GM18868 (cell line): ENCODE measurements at regions not wholly inside any gene's neighbourhood (a gene's known extent, or its start where the extent isn't known, plus 50 kb on each side); places are given as distances from the start of the nearest gene placed in this dataset.
"Not testable (repeated sequence)": the region's sequence is repeated elsewhere in the genome, so short reads cannot be mapped to it uniquely, and the experiment has no call there.

Source experiments
- ATAC-seq: cut with Tn5 transposase; IDR thresholded peaks from one replicate; pipeline ENCODE4 v1.9.1; 2021; ENCODE audit warnings: mild to moderate bottlenecking, moderate library complexity; ENCODE audit not compliant: unreplicated experiment

- ATAC-seq, result no peak
Measured at GRCh38 chr5:26563979-26564378, 474.4 kb downstream of the CDH9 start.

DNA sequence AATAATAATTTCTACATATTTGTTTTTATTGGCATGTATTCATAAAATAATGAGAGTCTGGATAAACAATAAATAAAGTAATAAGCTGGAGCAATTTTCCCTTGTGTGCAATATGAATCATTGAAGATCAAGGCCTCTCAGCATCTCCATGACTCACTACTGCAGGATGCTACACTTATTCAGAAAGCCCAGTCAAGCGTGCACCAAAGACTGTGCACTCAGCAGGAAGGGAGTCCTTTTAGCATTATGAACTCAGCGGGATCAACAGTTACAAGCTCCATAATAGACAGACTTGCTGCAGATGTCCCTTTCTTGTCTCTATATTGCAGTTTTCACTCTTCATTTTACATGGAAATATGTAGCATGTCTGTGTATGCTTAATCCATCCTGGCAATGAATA is 485.3 kb downstream of the CDH9 start:
- ATAC-seq, result no peak

DNA sequence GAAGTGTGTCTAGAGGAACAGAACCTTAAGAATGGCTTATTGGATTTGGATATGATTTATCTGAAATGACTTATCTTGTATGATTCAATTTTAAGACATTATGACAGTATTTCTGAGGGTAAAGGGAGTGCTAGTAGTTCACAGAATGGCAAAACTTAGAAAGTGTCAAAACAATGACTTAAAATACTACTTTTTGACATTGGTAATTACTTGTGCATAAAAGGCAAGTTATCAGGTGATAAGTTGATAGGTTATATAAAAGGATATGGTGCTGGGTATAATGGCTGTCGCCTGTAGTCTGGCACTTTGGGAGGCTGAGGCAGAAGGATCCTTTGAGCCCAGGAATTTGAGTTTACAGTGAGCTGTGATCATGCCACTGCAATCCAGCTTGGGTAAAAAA is 494.4 kb downstream of the CDH9 start:
- no peak for ATAC-seq

- no peak for ATAC-seq
Measured at GRCh38 chr5:26538226-26538625, 500.2 kb downstream of the CDH9 start.

DNA sequence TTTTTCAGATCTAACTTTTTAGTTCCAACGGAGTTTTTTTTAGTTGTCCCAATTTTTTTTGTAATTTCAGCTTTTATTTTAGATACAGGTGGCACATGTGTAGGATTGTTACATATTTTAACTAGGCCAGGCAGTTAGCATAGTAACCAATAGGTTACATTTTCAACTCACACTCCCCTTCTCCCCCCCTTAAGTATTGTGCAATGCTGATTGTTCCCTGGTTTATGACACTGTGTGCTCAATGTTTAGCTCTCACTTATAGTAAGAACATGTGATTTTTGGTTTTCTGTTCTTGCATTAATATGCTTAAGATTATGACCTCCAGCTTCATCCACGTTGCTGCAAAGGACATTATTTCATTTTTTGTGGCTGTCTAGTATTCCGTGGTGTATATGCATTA is 503.2 kb downstream of the CDH9 start:
- ATAC-seq, result no peak

- no peak for ATAC-seq
Measured at GRCh38 chr5:26530305-26530704, 508.1 kb downstream of the CDH9 start.

- ATAC-seq, result no peak
Measured at GRCh38 chr5:26519245-26519644, 519.1 kb downstream of the CDH9 start.

GRCh38 chr5:26518065-26518464 is 520.3 kb downstream of the CDH9 start:
- no peak for ATAC-seq

- ATAC-seq, result no peak
Measured at GRCh38 chr5:26498972-26499371, 539.4 kb downstream of the CDH9 start.

DNA sequence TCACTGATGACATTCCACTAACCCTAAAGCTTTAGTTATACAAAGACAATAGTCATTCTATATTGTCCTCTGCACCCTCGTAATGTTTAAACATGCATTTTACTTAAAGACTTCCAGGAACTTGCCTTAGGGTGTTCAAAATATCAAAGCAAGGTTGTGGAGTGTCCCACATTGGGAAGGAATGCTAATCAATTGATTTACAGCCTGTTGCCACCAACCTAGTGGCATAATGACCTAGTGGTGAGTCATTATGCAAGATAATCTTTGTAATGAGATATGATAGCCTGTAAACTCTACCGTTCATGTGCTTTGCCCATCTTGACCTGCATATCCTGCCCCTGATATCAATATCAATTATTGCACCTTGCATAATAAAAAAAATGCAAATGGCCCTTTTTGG is 542.9 kb downstream of the CDH9 start:
- no peak for ATAC-seq

- ATAC-seq, result no peak
Measured at GRCh38 chr5:26492906-26493459, 545.4 kb downstream of the CDH9 start.

- no peak for ATAC-seq
Measured at GRCh38 chr5:26487553-26487952, 550.8 kb downstream of the CDH9 start.

GRCh38 chr5:26486631-26487030 is 551.8 kb downstream of the CDH9 start:
- ATAC-seq, result no peak

- ATAC-seq, result not testable (repeated sequence)
Measured at GRCh38 chr5:26485146-26485860, 553.1 kb downstream of the CDH9 start.

DNA sequence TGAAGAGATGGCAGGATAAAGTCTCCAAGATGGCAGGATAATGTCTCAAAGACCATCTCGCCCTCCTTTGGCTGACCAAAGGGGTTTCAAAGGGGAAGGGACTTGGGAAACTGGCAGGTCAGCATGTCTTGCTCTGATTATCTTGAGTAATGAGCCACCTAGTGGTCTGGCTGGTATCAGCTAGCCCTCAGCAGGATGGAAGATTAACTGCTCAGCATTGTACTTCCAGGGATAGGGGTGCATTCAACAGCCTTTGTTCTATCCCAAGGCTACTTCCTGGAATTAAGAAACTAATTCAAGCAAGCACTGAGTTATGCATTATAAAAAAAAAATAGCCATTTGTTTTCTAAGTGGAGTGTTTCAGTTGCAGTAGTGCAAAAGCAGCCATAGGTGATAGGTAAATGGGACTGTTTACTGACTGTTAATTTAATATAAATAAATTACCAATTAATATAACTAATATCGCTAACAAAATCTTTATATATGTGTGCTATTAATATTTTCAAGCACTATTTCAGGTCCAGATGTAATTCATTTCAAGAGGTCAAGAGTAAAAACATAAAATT is 555.5 kb downstream of the CDH9 start:
- peak; percentile 88 for ATAC-seq

- ATAC-seq, result peak; percentile 23
Measured at GRCh38 chr5:26482076-26482809, 556.1 kb downstream of the CDH9 start.

GRCh38 chr5:26470439-26470838 is 567.9 kb downstream of the CDH9 start:
- no peak for ATAC-seq

- no peak for ATAC-seq
Measured at GRCh38 chr5:26439121-26439520, 599.3 kb downstream of the CDH9 start.

- ATAC-seq, result no peak
Measured at GRCh38 chr5:26434688-26435087, 603.7 kb downstream of the CDH9 start.

- no peak for ATAC-seq
Measured at GRCh38 chr5:26432386-26432785, 606.0 kb downstream of the CDH9 start.

DNA sequence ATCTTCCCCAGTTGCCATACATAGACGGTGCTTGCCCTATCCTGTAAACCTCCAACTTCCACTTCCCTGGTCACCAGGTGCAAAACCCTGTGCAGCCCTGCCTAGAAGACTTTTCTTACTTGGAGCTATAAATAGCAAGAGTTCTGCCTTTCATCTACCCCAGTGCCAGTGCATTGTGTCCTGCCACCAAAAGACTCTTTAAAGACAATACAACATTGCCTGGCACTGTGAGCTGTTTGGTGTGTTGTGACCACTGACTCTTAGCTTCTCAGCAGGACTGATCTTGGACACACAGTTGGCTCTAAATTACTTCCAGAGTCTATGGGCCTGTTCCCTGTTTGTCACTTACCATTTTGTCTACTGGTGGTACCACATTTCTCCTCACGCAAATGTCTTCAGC is 608.1 kb downstream of the CDH9 start:
- ATAC-seq, result no peak

- ATAC-seq, result no peak
Measured at GRCh38 chr5:26427281-26427680, 611.1 kb downstream of the CDH9 start.
